Activated naive CD4-positive, alpha-beta T cell treated with Interleukin-2 at 50 U/mL for 16 hours (primary cell): ENCODE measurements at regions not wholly inside any gene's neighbourhood (a gene's known extent, or its start where the extent isn't known, plus 50 kb on each side); places are given as distances from the start of the nearest gene placed in this dataset.
"Not testable (repeated sequence)": the region's sequence is repeated elsewhere in the genome, so short reads cannot be mapped to it uniquely, and the experiment has no call there.

Source experiments
- DNase-seq: peaks from one replicate; pipeline ENCODE4 v3.0.0-alpha.2; 2020

GRCh38 chr10:100612601-100613595 lies 77.2 kb downstream of the HIF1AN start:
- no peak for DNase-seq

- DNase-seq, result no peak
Measured at GRCh38 chr10:100613846-100614245, 78.1 kb downstream of the HIF1AN start.

- DNase-seq, result no peak
Measured at GRCh38 chr10:100614429-100615095, 78.8 kb downstream of the HIF1AN start.

GRCh38 chr10:100615241-100615640 lies 79.5 kb downstream of the HIF1AN start:
- DNase-seq, result no peak

- no peak for DNase-seq
Measured at GRCh38 chr10:100615908-100616307, 80.2 kb downstream of the HIF1AN start.

GRCh38 chr10:100618091-100618615 lies 82.4 kb downstream of the HIF1AN start:
- no peak for DNase-seq

GRCh38 chr10:100618632-100619255 lies 83.0 kb downstream of the HIF1AN start:
- no peak for DNase-seq

GRCh38 chr10:100620087-100620835 lies 84.5 kb downstream of the HIF1AN start:
- no peak for DNase-seq

GRCh38 chr10:100621360-100622205 lies 85.8 kb downstream of the HIF1AN start:
- DNase-seq, result peak; percentile 28

- no peak for DNase-seq
Measured at GRCh38 chr10:100622946-100623345, 87.2 kb downstream of the HIF1AN start.

- DNase-seq, result no peak
Measured at GRCh38 chr10:100623521-100624230, 87.9 kb downstream of the HIF1AN start.

- no peak for DNase-seq
Measured at GRCh38 chr10:100624298-100624697, 88.6 kb downstream of the HIF1AN start.

GRCh38 chr10:100625816-100626215 lies 90.1 kb downstream of the HIF1AN start:
- DNase-seq, result no peak

- no peak for DNase-seq
Measured at GRCh38 chr10:100628061-100628460, 92.3 kb downstream of the HIF1AN start.

- no peak for DNase-seq
Measured at GRCh38 chr10:100631192-100631591, 95.4 kb downstream of the HIF1AN start.

- no peak for DNase-seq
Measured at GRCh38 chr10:100632027-100632426, 96.3 kb downstream of the HIF1AN start.

- no peak for DNase-seq
Measured at GRCh38 chr10:100634034-100634433, 98.3 kb downstream of the HIF1AN start.

- no peak for DNase-seq
Measured at GRCh38 chr10:100636848-100637553, 101.3 kb downstream of the HIF1AN start.

GRCh38 chr10:100637785-100638184 lies 102.0 kb downstream of the HIF1AN start:
- DNase-seq, result no peak

- DNase-seq, result not testable (repeated sequence)
Measured at GRCh38 chr10:100638969-100639368, 103.2 kb downstream of the HIF1AN start.
